HEK293T (cell line): ENCODE measurements at regions not wholly inside any gene's neighbourhood (a gene's known extent, or its start where the extent isn't known, plus 50 kb on each side); places are given as distances from the start of the nearest gene placed in this dataset.

ENCODE experiments used
- CTCF ChIA-PET: fragments of 350-600 bp; formaldehyde crosslinking; extraction: SDS; loops from one replicate; lab custom pipeline; 2021; ENCODE audit warnings: antibody characterized with exemption, inconsistent platforms; lab: Yijun Ruan, JAX
- POLR2A ChIA-PET: fragments of 350-600 bp; formaldehyde crosslinking; extraction: SDS; loops from one replicate; lab custom pipeline; 2020; ENCODE audit warnings: antibody characterized with exemption, inconsistent platforms; lab: Yijun Ruan, JAX
- DNase-seq: peaks from one replicate; pipeline ENCODE4 v3.0.0; 2012; ENCODE audit warnings: mixed read lengths; ENCODE audit errors: extremely low spot score
- ARNT ChIP-seq: fragments of 450-650 bp; IDR thresholded peaks from 2 replicates; pipeline ENCODE4 v1.6.1; 2017; ENCODE audit warnings: mild to moderate bottlenecking
- BHLHE40 ChIP-seq: fragments of 450-650 bp; IDR thresholded peaks from 2 replicates; pipeline ENCODE4 v1.6.1; 2016; ENCODE audit warnings: mild to moderate bottlenecking, moderate library complexity, borderline replicate concordance
- CTBP1 ChIP-seq: fragments of 450-650 bp; IDR thresholded peaks from 2 replicates; pipeline ENCODE4 v1.6.1; 2016; ENCODE audit warnings: borderline replicate concordance
- ELF4 ChIP-seq: fragments of 450-650 bp; IDR thresholded peaks from 2 replicates; pipeline ENCODE4 v1.6.1; 2017; ENCODE audit warnings: antibody characterized with exemption
- FOXA1 ChIP-seq: fragments of 450-650 bp; IDR thresholded peaks from 2 replicates; pipeline ENCODE4 v1.6.1; 2016; ENCODE audit warnings: mild to moderate bottlenecking
- FOXK2 ChIP-seq: fragments of 450-650 bp; IDR thresholded peaks from 2 replicates; pipeline ENCODE4 v1.6.1; 2016; ENCODE audit warnings: mild to moderate bottlenecking
- FOXM1 ChIP-seq: fragments of 450-650 bp; IDR thresholded peaks from 2 replicates; pipeline ENCODE4 v1.6.1; 2017; ENCODE audit warnings: mild to moderate bottlenecking, borderline replicate concordance
- HDGF ChIP-seq: fragments of 450-650 bp; IDR thresholded peaks from 2 replicates; pipeline ENCODE4 v1.6.1; 2017; ENCODE audit warnings: antibody characterized with exemption, borderline replicate concordance
- L3MBTL2 ChIP-seq: fragments of 450-650 bp; conservative IDR thresholded peaks from 2 replicates; pipeline ENCODE4 v1.6.1; 2016; ENCODE audit warnings: mild to moderate bottlenecking
- LEF1 ChIP-seq: fragments of 450-650 bp; IDR thresholded peaks from 2 replicates; pipeline ENCODE4 v1.6.1; 2017; ENCODE audit warnings: mild to moderate bottlenecking, borderline replicate concordance
- NFRKB ChIP-seq: fragments of 450-650 bp; IDR thresholded peaks from 2 replicates; pipeline ENCODE4 v1.6.1; 2016; ENCODE audit warnings: mild to moderate bottlenecking, moderate library complexity
- PKNOX1 ChIP-seq: fragments of 450-650 bp; IDR thresholded peaks from 2 replicates; pipeline ENCODE4 v1.6.1; 2016
- SP1 ChIP-seq: fragments of 450-650 bp; IDR thresholded peaks from 2 replicates; pipeline ENCODE4 v1.6.1; 2017
- SUZ12 ChIP-seq: fragments of 450-650 bp; IDR thresholded peaks from 2 replicates; pipeline ENCODE4 v1.6.1; 2016; ENCODE audit warnings: mild to moderate bottlenecking
- TARDBP ChIP-seq: fragments of 450-650 bp; IDR thresholded peaks from 2 replicates; pipeline ENCODE4 v1.6.1; 2016
- ZNF384 ChIP-seq: fragments of 450-650 bp; IDR thresholded peaks from 2 replicates; pipeline ENCODE4 v1.6.1; 2016

DNA sequence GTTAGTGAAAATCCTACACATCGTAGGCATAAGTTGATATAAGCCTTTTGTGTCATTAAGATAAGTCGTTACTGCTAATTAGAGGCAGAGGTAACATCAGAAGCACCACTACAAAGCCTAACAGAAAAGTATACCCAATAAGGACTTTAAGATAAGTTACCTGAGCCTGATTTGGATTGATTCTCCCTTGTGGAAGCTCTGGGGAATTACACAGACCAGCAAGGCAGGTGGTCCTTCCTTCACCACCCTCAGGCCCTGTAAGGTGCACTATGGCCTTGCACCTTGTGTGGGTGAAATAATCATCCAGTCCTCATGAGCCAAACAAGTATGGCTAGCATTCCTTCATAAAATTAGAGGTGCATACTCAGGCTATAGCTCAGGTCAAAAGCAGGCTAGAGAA, 166.7 kb upstream of the CHRM3 start:
- POLR2A ChIA-PET: no interaction called here
- TF ChIP-seq HDGF (no peak), SP1 (no peak)
- CTCF ChIA-PET: no interaction called here
- no peak for DNase-seq

DNA sequence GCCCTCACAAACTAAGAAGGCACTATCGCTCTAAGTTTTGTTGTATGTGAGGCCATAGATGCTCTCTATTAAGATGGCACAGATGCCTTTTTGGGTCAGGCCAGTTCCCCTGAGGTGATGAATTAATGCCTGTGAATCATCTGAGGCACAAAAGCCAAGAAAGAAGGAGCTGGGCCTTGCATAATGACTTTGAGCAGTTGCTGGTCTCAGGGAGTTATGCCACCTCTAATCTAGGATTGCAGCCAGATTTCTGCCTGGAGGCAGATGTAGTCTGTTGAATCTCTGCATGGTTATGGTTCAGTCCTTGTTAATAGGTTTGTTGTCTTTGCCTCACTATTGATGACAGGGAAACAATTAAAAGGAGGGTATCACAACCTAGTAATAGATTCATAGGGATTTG, 168.1 kb upstream of the CHRM3 start:
- DNase-seq: no peak
- ChIA-PET POLR2A (no interaction called here), CTCF (no interaction called here)
- no peak for TF ChIP-seq L3MBTL2
- TF ChIP-seq ELF4: no peak
- no peak for TF ChIP-seq PKNOX1
- TF ChIP-seq BHLHE40: no peak
- no peak for TF ChIP-seq ZNF384
- no peak for TF ChIP-seq ARNT
- no peak for TF ChIP-seq TARDBP
- no peak for TF ChIP-seq FOXA1
- no peak for TF ChIP-seq HDGF
- TF ChIP-seq SUZ12: no peak
- no peak for TF ChIP-seq LEF1
- no peak for TF ChIP-seq NFRKB
- no peak for TF ChIP-seq CTBP1
- TF ChIP-seq SP1: no peak
- no peak for TF ChIP-seq FOXM1

DNA sequence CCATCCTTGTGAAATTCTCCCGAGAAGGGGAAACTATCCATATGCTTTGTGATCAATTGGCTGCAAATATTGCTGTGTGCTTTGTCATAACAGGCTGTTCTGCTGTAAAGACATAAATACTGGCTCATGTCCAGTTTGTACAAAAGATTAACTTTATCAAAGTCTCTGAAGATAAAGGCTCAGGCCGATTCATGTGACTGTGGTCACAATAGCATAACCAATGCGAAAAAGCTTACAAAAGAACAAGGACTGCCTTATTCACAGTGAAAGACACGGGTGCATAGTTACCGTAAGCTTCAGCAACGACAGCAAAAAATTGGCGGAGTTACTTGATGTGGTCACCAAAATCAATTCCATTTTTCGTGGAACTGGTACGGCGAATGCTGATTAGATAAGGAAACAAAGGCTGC, 173.6 kb upstream of the CHRM3 start:
- CTCF ChIA-PET: interaction anchor here (0.7 to 0.8 kb wide), 2 partner anchors 152 to 174 kb away, joined by 3 read pairs; partner anchors contain the start of gene CHRM3
- POLR2A ChIA-PET: no interaction called here
- no peak for TF ChIP-seq PKNOX1
- TF ChIP-seq HDGF: no peak
- TF ChIP-seq TARDBP: no peak
- no peak for TF ChIP-seq BHLHE40
- TF ChIP-seq FOXA1: no peak
- TF ChIP-seq ELF4: no peak
- no peak for TF ChIP-seq NFRKB
- no peak for DNase-seq

DNA sequence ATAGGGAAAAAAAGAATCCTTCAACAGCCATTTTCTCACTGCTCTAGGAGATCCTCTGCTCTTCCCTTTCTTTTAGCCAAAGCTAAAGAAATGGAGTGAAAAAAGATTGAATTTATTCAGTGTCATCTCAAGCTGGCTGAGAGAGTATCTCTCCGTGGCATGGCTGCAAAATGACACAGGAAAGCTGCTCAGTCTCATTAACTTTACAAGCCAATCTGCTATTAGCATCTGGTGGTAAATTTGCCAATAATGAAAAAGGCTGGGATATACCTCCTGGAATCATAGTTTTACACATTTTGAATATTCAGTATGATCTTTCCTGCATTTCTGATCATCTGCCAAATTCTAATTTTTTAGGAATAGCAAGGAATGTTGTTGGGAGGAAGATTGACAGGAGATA, 176.8 kb upstream of the CHRM3 start:
- no peak for DNase-seq
- POLR2A ChIA-PET: no interaction called here
- TF ChIP-seq ARNT: no peak
- TF ChIP-seq PKNOX1: no peak
- CTCF ChIA-PET: no interaction called here

- TF ChIP-seq PKNOX1 (no peak), SUZ12 (no peak), L3MBTL2 (no peak), FOXK2 (no peak), BHLHE40 (no peak), CTBP1 (no peak), FOXM1 (no peak)
- ChIA-PET POLR2A (no interaction called here), CTCF (no interaction called here)
- DNase-seq: no peak
Observed at GRCh38 chr1:239204401-239204800, 182.0 kb upstream of the CHRM3 start.

DNA sequence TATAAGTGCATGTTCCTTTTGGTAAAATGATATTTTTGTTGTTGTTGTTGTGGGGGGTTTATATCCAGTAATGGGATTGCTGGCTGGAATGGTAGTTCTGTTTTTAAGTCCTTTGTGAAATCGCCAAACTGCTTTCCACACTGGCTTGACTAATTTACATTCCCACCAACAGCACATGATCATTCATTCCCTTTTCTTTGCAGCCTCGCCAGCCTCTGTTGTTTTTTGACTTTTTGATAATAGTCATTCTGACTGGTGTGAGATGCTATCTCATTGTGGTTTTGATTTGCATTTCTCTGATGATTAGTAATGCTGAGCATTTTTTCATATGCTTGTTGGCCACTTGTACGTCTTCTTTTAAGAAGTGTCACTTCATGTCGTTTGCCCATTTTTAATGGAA, 188.5 kb upstream of the CHRM3 start:
- POLR2A ChIA-PET: no interaction called here
- CTCF ChIA-PET: no interaction called here
- DNase-seq: no peak
- TF ChIP-seq FOXM1 (no peak), ZNF384 (no peak), ARNT (no peak), TARDBP (no peak), HDGF (no peak), BHLHE40 (no peak), SP1 (no peak), PKNOX1 (no peak)
